GM18519 (cell line): ENCODE measurements at regions not wholly inside any gene's neighbourhood (a gene's known extent, or its start where the extent isn't known, plus 50 kb on each side); places are given as distances from the start of the nearest gene placed in this dataset.

ENCODE experiments used
- ATAC-seq: cut with Tn5 transposase; IDR thresholded peaks from one replicate; pipeline ENCODE4 v1.9.1; 2021; ENCODE audit warnings: mild to moderate bottlenecking, moderate library complexity; ENCODE audit not compliant: unreplicated experiment, low FRiP score

DNA sequence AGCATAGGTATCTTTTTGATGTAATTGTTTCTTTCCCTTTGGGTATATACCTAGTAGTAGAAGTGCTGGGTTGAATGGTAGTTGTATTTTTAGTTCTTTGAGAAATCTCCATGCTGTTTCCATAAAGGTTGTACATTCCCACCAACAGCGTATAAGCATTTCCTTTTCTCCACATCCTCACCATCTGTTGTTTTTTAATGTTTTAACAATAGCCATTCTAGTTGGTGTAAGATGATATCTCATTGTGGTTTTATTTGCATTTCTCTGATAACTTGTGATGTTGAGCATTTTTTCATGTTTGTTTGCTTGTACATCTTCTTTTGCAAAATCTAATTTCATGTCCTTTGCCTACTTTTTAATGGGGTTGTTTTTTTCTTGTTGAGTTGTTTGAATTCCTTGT is 80.0 kb upstream of the TMC3 start:
- ATAC-seq, result no peak

DNA sequence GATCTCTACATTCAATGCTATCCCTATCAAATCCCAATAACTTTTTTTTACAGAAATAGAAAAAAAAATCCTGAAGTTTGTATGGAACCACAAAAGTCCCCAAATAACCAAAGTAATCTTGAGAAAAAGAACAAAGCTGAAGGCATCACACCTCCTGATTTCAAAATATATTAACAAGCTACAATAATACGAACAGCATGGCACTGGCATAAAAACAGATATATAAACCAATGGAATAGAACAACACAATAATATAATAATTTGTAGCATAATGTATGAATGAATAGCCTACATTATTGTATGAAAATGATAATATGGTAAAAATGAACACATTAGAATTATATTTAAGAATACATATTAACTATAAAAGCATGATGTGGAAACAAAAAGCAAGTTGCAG is 76.7 kb upstream of the TMC3 start:
- no peak for ATAC-seq

DNA sequence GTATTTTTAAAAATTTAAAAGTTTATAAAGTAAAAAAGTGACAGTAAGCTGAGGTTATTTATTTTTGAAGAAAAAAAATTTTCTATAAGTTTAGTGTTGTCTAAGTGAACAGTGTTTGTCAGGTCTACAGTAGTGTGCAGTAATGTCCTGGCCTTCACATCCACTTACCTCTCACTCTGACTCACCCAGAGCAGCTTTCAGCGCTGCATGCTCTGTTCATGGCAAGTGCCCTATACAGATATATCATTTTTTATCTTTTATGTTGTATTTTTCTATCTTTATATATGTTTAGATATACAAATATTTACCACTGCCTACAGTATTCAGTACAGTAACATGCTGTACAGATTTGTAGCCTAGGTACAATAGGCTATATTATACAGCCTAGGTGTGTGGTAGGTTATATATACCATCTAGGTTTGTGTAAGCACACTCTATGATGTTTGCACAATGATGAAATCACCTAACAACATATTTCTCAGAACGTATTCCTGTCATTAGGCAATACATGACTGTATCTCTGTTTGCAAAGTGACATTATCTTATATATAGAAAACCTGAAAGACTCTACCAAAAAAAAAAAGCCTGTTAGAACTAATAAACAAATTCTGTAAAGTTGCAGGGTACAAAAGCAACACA is 75.9 kb upstream of the TMC3 start:
- no peak for ATAC-seq

DNA sequence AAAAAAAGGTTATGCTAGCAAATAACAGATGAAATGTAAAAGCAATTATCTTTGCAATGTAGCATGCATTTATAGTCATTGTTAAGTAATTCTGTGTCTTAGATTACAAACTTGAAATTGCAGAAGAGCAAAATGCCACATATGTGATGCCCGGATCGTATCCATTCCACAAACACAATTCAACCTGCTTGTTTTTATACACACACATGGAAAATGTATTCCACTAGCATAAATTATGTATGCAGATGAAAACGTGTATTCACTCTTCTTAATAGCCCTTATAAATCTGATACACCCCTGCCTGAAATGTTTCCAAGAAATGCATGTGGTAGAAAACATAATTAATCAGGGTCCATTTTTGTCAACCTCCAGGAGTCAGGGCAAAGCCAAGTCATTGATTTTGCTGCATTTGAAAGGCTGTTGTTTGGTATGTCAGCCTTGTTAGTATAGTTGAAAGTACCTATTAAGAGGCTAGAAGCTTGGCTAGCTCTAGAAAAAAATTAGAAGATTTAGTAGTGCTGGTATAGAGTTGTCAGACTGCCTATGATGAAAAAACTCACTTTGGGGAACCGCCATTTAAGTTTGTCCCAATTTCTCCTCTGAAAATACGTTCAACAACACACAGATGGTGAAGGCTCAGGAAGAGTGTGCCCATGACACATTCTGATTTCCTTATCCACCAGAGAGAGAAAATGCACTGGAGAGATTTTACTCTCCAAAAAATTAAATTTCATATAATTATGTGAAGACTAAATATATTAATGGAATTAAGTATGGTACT is 69.2 kb upstream of the TMC3 start:
- no peak for ATAC-seq

DNA sequence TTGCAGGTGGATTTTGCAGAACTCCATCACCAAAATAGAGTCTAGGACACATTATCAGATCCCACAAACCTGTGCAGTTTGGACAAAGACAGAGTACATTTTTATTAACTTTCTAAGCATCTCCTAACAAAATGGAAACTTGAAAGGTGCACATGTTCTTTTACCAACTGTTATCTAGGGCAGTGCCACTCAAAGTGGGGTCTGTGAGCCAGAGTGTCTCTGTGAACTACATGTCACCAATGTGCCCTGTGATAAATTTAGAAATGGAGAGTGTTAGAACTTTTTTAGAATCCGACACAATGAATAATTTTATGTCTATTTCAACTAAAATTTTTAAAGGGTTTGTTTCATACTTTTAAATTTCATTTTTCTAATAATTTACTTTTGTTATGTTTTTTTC is 68.4 kb upstream of the TMC3 start:
- no peak for ATAC-seq

DNA sequence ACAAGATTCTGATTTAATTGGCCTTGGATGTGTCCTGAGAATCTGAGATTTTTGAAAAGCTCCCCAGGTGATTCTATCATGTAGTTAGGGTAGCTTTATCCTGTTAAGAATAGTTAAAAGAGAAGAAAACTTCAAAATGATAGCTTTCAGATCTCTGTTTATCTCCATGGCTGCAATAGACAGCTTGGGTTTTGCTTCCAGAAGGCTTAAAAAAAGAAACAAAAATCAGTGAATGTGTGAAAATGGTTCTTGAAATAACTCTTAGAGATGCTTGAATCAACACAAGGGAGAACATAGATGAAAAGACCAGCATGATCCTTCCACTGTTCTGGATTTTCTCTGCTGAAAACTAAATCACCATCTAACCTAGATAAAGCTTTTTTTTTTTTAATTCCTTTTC is 60.8 kb upstream of the TMC3 start:
- no peak for ATAC-seq

DNA sequence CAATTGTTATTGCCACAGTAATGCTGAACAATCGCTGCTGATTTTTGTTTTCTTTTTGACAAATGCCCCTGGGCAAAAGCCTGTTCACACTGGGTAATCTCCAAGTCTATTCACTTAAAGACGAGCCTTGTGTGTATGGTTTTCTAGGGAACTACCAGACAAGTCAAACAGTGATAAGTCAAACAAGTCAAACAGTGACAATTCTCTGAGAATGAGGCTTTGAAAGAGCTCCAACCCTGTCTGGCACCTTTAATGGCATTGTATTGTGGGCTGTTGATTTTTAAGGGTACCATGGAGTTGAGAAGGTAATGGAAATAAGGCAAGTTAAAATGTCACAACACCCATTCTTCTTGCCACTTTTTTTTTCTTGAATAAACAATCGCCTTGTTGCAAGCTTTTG is 59.4 kb upstream of the TMC3 start:
- no peak for ATAC-seq

DNA sequence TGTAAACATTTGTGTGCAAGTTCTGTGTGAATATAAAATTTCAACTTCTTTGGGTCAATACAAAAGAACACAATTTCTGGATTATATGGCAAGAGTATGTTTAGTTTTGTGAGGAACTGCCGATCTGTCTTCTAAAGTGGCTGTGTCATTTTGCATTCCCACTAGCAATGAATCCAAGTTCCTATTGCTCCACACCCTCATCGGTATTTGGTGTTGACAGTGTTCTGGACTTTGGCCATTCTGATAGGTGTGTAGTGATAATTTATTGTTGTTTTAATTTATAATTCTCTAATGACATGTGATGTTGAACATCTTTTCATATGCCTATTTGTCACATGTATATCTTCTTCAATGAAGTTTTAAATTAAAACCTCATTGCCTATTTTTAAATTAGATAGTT is 58.2 kb upstream of the TMC3 start:
- ATAC-seq, result no peak

DNA sequence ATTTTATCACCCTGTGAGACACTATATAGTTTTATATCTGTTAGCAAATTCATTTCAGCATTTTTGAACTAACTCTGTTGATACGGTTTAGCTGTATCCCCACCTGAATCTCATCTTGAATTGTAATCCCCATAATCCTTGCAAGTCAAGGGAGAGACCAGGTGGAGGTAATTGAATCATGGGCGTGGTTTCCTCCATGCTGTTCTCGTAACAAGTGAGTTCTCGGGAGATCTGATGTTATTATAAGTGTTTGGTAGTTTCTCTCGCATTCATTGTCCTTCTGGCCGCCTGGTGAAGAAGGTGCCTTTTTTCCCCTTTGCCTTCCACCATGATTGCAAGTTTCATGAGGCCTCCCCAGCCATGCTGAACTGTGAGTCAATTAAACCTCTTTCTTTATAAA is 53.2 kb upstream of the TMC3 start:
- no peak for ATAC-seq

DNA sequence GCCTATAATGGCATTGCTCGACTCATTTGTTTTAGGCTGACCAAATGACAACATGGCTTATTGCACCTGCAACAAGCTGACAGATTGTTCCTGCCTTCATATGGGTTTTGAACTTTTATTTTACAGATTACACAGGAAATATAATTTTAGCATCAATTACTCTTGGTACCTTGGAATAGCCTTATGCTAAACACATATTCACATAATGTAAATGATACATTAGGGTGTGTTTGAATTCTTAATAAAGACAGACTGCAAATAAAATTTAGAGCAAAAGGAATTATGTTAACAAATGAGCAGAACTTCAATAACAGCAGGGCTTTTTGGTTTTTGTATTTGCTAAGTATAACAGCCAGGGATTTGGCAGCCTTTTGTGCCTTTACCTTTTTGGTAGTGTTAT is 51.9 kb upstream of the TMC3 start:
- ATAC-seq, result no peak
